ENCODE measurements at regions not wholly inside any gene's neighbourhood (a gene's known extent, or its start where the extent isn't known, plus 50 kb on each side); places are given as distances from the start of the nearest gene placed in this dataset.

DNA sequence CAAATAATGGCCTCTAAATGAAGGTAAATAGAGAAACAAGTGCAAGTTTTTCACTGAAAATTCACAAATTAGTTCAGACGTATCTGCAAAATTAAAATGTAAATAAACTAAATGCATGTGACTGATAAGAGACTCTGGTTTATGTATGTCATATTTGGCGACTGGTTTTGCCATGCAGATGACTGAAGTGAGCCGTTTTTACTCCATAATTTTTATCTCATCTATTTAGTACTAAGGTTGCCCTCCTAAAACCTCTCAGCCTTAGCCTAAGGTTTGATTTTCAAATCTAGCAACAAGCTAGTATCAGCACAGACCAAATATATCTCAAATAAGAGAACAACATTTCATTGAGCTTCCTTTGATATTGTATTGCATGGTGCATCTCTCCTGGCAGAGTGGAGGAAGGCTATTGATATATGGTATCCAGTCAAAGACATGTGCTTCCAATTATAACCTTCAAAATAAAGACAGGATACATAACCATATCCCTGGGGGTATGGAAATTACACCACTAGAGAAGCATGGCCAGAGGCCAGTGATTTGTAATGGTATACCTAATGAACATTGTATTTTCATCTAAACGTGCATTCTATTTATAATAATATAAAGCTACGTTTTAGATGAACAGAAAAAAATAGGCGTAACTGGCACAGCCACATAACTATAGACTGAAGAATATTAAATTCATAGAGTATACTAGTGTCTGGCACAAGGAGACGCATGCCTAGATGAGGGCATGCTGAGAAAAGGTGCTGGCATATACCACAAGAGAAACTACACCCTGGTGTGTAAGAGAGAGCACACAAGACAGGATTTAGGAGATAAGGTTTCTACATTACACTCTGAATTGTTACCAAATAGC, 392.6 kb upstream of the INTU start:
- Histone ChIP-seq H3K4me3 (no peak overlapping the region), H3K27ac (no peak overlapping the region), H3K4me1 (no peaks in the 10 kb centered on the region), H3K36me3 (no peaks in the 10 kb centered on the region), H3K27me3 (no peaks in the 10 kb centered on the region), H3K9me3 (no peaks in the 10 kb centered on the region)
- no peak for DNase-seq
- TF ChIP-seq, protein P1, sequence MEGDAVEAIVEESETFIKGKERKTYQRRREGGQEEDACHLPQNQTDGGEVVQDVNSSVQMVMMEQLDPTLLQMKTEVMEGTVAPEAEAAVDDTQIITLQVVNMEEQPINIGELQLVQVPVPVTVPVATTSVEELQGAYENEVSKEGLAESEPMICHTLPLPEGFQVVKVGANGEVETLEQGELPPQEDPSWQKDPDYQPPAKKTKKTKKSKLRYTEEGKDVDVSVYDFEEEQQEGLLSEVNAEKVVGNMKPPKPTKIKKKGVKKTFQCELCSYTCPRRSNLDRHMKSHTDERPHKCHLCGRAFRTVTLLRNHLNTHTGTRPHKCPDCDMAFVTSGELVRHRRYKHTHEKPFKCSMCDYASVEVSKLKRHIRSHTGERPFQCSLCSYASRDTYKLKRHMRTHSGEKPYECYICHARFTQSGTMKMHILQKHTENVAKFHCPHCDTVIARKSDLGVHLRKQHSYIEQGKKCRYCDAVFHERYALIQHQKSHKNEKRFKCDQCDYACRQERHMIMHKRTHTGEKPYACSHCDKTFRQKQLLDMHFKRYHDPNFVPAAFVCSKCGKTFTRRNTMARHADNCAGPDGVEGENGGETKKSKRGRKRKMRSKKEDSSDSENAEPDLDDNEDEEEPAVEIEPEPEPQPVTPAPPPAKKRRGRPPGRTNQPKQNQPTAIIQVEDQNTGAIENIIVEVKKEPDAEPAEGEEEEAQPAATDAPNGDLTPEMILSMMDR (IDR thresholded peaks at IDR 0.05), result no peak
- intact Hi-C loops (cut with DNase I; ENCODE audit: low total_unique reads), result no loop called here

DNA sequence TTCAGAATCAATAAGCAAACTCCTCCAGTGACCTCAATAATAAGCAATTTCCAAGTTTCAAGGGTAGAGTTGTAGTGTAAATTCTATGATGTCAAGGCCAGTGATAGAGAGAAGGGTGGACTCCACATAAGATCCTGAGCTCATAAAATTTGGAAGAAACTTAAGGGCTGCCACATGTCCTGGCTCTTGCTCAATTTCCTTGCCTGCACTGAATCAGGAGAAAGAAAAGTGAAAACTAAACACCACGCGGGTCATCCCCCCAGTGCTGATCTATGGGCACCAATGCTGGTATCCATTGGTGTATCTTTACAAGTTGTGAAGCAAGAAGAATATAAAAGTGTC, 392.0 kb upstream of the INTU start:
- TF ChIP-seq, protein P1 (IDR thresholded peaks at IDR 0.05), result no peak
- no peaks in the 10 kb centered on the region for H3K9me3 ChIP-seq
- DNase-seq, result no peak
- H3K36me3 ChIP-seq, result no peaks in the 10 kb centered on the region
- intact Hi-C loops (cut with DNase I; ENCODE audit: low total_unique reads), result no loop called here
- H3K4me1 ChIP-seq, result no peaks in the 10 kb centered on the region
- H3K27ac ChIP-seq, result no peak overlapping the region
- H3K4me3 ChIP-seq, result no peak overlapping the region
- H3K27me3 ChIP-seq, result no peaks in the 10 kb centered on the region

DNA sequence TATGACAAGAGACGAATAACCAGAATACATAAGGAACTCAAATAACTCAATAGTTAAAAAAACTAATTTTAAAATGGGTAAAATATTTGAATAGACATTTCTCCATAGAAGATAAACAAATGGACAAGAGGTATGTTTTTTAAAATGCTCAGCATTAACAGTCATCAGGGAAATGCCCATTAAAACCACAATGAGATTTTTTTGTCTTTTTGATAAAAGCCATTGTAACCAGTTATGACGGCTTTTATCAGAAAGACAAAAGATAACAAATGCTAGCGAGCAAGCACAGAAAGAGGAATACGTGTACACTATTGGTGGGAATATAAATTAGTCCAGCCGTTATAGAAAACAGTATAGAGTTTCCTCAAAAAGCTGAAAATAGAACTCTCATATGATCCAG, 388.2 kb upstream of the INTU start:
- Histone ChIP-seq H3K4me1 (peaks cover 0 to 5% (median 0%) of the 10 kb centered on the region in 4 donors), H3K27me3 (no peaks in the 10 kb centered on the region), H3K36me3 (no peaks in the 10 kb centered on the region), H3K27ac (no peak overlapping the region), H3K9me3 (no peaks in the 10 kb centered on the region), H3K4me3 (no peak overlapping the region)
- DNase-seq, result no peak
- TF ChIP-seq, protein P1 (IDR thresholded peaks at IDR 0.05), result no peak
- intact Hi-C loops (cut with DNase I; ENCODE audit: low total_unique reads), result no loop called here

DNA sequence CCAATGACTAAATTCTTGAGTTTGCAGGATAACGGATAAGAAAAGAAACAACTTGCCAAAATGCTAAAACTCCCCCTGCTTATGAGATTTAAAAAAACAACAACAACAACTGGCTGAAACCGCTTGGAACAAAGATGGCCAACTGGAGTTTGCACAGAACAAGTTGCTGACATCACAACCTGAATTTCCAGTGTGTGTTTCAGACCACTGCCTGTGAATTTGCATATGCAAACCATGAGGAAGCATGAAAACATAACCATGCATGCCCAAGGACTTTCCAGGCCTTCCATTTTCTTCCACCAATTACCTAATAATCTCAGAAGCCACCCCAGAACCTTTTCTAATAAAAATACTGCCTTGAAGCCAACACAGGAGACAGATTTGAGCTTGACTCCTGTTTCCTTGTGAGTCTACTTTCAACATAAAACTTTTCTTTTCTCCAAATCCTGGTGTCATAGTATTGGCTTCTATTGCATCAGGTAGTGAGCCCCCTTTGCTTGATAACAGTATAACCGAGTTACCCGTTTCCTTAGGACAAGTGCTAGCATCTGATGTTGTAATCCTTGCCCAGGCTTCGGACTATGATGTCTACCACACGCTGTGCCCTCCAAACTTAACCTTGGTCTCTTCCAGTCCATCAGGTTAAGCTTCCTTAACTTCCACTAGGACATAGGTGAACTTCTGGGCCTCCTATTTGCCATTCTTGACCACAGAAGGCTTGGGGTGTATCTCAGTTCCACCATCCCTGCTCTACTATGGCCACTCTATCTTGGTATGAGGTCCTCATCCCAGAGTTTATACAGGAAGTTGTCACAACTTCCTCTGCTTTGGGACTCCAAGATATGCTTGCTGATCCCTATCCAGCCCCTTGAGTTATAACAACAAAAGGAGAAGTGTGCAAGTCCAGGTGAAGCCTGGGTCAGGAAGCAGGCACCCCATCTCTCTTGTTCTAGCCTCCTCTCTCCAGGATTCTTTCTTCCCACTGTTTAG, 385.5 kb upstream of the INTU start:
- Histone ChIP-seq H3K27ac (no peak overlapping the region), H3K4me1 (peaks cover 0 to 5% (median 0%) of the 10 kb centered on the region in 4 donors), H3K36me3 (no peaks in the 10 kb centered on the region), H3K9me3 (no peaks in the 10 kb centered on the region), H3K4me3 (no peak overlapping the region), H3K27me3 (no peaks in the 10 kb centered on the region)
- TF ChIP-seq, protein P1 (IDR thresholded peaks at IDR 0.05), result no peak
- no peak for DNase-seq
- intact Hi-C loops (cut with DNase I; ENCODE audit: low total_unique reads), result no loop called here

DNA sequence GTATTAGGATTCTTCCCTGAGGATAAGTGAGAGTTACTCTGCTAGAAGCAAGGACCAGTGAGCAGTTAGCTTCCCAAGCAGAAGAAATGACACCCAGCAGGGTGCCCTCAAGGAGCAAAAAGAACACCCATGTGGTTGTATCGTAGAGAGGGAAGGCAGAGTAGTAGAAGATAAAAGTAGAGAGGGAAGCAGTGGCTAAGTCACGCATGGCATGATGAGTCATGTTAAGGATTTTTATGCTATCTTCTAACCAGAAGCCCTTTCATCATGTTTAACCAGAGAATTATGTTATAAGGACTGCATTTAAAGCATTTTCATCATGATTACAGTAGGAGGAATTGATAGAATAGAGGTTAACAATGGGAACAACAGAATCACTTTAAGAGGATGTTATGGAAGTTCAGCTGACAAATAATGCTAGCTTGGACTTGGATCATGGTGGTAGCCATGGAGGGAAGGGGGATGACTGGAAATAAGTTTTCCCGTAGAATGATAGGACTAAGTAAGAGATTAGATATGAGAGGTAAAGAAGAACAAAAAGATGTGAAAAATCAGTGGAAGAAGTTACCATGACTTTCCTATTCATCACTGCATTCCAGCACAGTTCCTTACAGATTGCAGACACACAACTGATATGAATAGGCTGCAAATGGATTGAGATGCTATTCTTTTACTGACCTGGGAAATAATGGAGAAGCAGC, 383.5 kb upstream of the INTU start:
- no peak for DNase-seq
- Histone ChIP-seq H3K4me3 (no peak overlapping the region), H3K4me1 (peaks cover 0 to 5% (median 0%) of the 10 kb centered on the region in 4 donors), H3K27me3 (no peaks in the 10 kb centered on the region), H3K36me3 (no peaks in the 10 kb centered on the region), H3K9me3 (no peaks in the 10 kb centered on the region), H3K27ac (no peak overlapping the region)
- intact Hi-C loops (cut with DNase I; ENCODE audit: low total_unique reads), result no loop called here
- TF ChIP-seq, protein P1 (IDR thresholded peaks at IDR 0.05), result no peak
